SK-N-MC (cell line): ENCODE measurements at regions not wholly inside any gene's neighbourhood (a gene's known extent, or its start where the extent isn't known, plus 50 kb on each side); places are given as distances from the start of the nearest gene placed in this dataset.

ENCODE experiments used
- EZH2 ChIP-seq: fragments of 200-600 bp; sonication (generic); IDR thresholded peaks from one replicate; pipeline ENCODE4 v1.6.1; 2017; ENCODE audit warnings: antibody characterized with exemption
- FOXP2 ChIP-seq: optimal IDR thresholded peaks from 2 replicates; pipeline ENCODE3; 2011; ENCODE audit warnings: mild to moderate bottlenecking, moderate library complexity; ENCODE audit not compliant: insufficient read depth; ENCODE audit errors: extremely low read length, control extremely low read depth
- POLR2AphosphoS5 ChIP-seq: IDR thresholded peaks from 2 replicates; pipeline ENCODE4 v1.6.1; 2012; ENCODE audit warnings: mild to moderate bottlenecking, low read depth, low read length, borderline replicate concordance

DNA sequence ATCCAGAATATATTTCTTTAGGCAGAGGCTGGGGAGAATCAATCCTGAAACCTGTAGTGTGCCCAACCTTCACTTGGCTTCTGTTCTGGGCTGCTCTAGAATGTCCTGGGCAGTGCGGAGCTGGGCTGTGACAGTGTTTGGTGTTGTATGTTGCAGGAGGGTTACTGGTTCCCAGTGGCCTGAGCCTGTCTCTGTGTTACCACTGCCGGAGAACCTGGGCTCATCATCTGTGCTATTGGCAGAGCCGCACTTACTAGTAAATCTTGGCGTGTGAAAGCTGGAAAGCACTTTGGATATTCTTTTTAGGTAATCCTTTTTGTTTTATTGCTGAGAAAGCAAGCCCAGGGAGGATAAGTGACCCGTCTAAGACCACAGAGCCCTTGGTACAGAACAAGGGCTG, 412.9 kb downstream of the SLC4A3 start:
- TF ChIP-seq POLR2AphosphoS5, result no peak
- no peak for TF ChIP-seq EZH2
- no peak for TF ChIP-seq FOXP2
